Epithelial cell of prostate (primary cell): ENCODE measurements at regions not wholly inside any gene's neighbourhood (a gene's known extent, or its start where the extent isn't known, plus 50 kb on each side); places are given as distances from the start of the nearest gene placed in this dataset.
A peak's percentile ranks its signal among the peaks of the same experiment; 100 is the strongest.

Source experiments
- DNase-seq: peaks from one replicate; pipeline ENCODE4 v3.0.0-alpha.2; 2011; ENCODE audit warnings: low read depth, low spot score
- H3K27ac ChIP-seq: fragments of 450-650 bp; 2 replicates; pipeline ENCODE4 v1.5.1; 2017; ENCODE audit warnings: mild to moderate bottlenecking

- H3K27ac ChIP-seq, result no peak overlapping the region
- no peak for DNase-seq
Observed at GRCh38 chr5:136710834-136711233, 345.5 kb upstream of the TRPC7 start.

DNA sequence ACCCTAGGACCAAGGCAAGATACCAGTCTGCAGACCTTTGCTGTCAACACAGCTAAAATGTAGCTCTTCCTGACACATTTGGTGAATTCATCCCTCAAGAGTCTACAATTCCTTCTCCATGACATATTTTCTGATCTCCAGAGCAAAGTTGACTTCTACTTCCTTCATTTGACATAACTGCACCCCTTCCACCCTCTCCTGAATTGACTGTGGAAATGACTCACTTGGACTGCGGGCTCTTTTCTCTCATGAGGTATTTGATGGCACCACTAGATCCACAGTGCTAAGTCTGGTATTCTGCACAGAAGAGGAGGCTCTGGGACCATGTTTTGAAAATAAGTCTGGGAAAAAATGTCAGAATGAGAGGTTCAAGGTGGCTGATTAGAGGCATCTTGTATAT, 338.4 kb upstream of the TRPC7 start:
- DNase-seq, result no peak

DNA sequence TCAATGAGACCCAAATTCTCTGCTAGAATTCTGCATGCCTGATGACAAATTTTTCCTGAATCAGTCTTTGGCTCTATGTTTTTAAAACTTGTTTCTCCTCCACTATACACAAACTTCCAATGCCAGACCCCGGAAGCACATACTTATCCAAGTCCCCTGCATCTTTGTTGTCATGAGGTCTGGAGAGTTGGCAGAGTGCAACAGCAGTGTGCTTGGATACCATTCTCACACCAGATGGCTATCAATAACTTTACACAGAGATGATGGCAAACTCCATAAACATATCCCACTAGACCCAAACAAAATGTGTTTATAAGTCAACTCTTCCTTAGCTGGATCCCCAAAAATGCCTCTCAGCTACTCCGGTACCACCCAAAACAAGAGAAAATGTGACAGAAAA, 337.7 kb upstream of the TRPC7 start:
- no peak for DNase-seq
- no peak overlapping the region for H3K27ac ChIP-seq

More for the DNA sequence above, 338.4 kb upstream of the TRPC7 start:
- no peak overlapping the region for H3K27ac ChIP-seq

- DNase-seq, result no peak
- no peak overlapping the region for H3K27ac ChIP-seq
Observed at GRCh38 chr5:136701191-136701590, 335.8 kb upstream of the TRPC7 start.

GRCh38 chr5:136699651-136700050, 334.3 kb upstream of the TRPC7 start:
- H3K27ac ChIP-seq, result no peak overlapping the region
- no peak for DNase-seq

GRCh38 chr5:136698970-136699369, 333.6 kb upstream of the TRPC7 start:
- no peak for DNase-seq
- H3K27ac ChIP-seq, result no peak overlapping the region

GRCh38 chr5:136694258-136694657, 328.9 kb upstream of the TRPC7 start:
- H3K27ac ChIP-seq, result no peak overlapping the region
- no peak for DNase-seq

DNA sequence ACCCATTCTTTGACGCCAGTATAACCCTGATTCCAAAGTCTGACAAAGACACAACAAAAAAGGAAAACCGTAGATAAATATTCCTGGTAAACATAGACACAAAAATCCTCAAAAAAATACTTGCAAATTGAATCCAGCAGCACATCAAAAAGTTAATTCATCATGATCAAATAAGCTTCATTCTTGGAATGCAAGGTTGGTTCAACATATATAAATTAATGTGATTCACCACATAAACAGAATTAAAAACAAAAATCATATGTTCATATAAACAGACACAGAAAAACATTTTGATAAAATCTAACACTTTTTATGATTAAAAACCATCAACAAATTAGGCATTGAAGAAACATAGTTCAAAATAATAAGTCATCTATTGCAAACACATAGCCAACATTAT, 324.2 kb upstream of the TRPC7 start:
- DNase-seq, result no peak
- no peak overlapping the region for H3K27ac ChIP-seq

GRCh38 chr5:136686192-136686872, 321.0 kb upstream of the TRPC7 start:
- DNase-seq, result peak; percentile 48
- no peak overlapping the region for H3K27ac ChIP-seq

DNA sequence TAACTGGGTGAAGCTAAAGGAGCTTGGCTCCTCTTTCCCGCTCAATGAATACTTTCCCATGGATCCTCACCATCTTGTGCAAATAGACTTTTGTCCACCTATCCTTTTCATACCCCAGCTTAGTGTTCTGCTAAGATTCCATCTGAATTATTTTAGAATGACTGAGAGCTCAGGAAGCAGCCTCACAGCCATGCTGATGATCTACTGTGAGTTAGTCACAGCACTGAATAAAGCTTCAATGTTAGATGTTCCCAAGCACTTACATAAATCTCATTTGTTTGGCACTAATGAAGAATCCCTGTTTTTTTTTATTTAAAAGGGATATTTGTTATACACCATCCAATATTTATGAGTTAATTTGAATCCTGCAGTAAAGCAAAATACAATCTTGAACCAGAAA, 317.6 kb upstream of the TRPC7 start:
- H3K27ac ChIP-seq, result no peak overlapping the region
- no peak for DNase-seq

DNA sequence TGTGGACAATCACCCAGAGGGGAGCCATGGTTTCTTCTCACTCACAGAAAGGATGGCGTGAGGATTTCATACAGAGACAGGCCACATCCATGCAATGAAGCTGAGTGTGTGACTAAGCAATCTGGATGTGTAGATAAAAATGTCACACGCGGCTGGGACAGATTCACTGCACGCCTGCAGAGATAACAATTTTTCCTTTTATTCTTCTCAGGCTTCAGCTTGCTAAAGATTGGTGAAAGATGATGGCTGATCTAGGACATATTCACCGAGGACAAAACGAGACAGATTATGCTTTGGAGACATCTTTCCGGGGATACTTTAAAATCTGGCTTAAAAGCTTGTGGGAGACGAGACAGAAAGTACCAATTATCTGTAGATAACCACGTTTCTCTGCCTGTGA, 313.9 kb upstream of the TRPC7 start:
- DNase-seq, result no peak
- no peak overlapping the region for H3K27ac ChIP-seq

DNA sequence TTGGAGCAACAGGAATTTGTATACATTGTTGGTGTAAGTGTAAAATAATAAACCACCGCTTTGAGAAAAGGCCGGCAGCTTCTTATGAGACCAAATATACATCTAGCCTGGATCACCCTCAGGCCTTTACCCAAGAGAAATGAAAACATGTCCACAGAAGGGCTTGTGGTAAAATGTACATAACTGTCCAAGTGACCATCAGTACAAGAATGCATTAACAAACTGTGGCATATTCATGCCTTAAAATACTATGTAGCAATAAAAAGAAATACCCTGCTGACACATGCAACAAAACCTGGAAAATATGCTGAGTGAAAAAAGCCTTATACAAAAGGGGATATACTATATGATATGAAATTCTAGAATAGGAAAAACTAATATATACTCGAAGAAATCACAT, 311.9 kb upstream of the TRPC7 start:
- no peak overlapping the region for H3K27ac ChIP-seq
- DNase-seq, result no peak

GRCh38 chr5:136676685-136677084, 311.3 kb upstream of the TRPC7 start:
- H3K27ac ChIP-seq, result no peak overlapping the region

DNA sequence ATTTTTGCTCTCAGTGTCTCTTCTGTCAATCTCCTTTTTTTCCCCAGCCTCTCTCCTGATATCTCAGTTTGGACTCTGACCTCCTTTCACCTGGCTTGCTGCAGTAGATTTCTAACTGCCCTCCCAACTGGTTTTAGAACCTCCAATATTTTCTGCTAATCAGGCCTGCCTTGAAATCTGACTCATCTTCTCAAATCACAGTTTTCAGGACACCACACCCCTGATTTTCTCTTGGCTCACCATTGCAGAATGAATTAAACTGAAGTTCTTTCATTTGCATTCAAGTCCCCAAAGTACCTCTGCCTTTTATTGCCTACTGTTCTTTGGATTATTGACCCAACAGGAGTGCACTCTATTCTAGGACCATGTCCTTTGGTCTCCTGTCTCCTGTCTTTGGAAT, 310.4 kb upstream of the TRPC7 start:
- H3K27ac ChIP-seq, result no peak overlapping the region
- DNase-seq, result no peak

More at GRCh38 chr5:136676685-136677084, 311.3 kb upstream of the TRPC7 start:
- no peak for DNase-seq

- no peak for DNase-seq
- no peak overlapping the region for H3K27ac ChIP-seq
Observed at GRCh38 chr5:136674178-136674577, 308.8 kb upstream of the TRPC7 start.

GRCh38 chr5:136667789-136668188, 302.4 kb upstream of the TRPC7 start:
- DNase-seq, result no peak
- H3K27ac ChIP-seq, result no peak overlapping the region

GRCh38 chr5:136666970-136667620, 301.8 kb upstream of the TRPC7 start:
- H3K27ac ChIP-seq, result no peak overlapping the region
- no peak for DNase-seq

- no peak overlapping the region for H3K27ac ChIP-seq
- DNase-seq, result no peak
Observed at GRCh38 chr5:136665331-136665730, 300.0 kb upstream of the TRPC7 start.

- no peak overlapping the region for H3K27ac ChIP-seq
- DNase-seq, result no peak
Observed at GRCh38 chr5:136661026-136661425, 295.7 kb upstream of the TRPC7 start.

DNA sequence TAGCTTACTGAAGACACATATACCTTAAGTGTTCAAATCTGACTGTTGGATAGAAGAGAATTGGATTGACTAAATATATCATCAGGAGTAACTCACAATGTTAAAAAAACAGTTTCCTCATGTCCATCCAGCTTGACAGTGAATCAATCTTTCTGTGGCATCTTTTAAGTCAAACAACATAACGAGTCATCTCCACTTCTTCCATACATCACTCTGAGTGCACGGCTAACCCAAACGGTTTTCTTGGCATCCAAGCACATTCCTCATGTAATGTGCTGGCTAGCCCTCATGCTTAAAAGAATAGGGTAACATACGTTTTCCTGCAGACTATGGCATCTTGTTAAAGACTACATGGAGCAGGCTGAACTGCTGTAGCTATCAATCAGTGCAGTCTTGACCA, 291.5 kb upstream of the TRPC7 start:
- DNase-seq, result no peak
- H3K27ac ChIP-seq, result no peak overlapping the region

DNA sequence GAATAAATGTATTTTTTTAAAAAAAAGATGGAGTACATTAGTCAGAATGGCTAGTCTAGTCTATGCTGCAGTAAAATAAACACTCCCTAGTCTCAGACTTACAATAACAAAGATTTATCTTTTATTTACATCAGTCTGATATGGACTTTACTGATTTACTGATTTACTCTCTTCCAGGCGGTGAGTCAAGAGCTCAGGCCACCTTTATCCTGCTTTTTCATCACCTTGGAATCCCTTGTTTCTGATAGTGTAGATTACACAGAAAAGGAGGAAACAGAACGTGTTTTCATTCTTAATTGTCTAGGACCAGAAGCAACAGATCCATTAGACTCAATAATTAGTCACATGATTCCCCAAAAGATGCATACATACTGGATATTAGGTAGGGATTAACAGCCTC, 290.1 kb upstream of the TRPC7 start:
- H3K27ac ChIP-seq, result no peak overlapping the region
- DNase-seq, result peak; percentile 10

DNA sequence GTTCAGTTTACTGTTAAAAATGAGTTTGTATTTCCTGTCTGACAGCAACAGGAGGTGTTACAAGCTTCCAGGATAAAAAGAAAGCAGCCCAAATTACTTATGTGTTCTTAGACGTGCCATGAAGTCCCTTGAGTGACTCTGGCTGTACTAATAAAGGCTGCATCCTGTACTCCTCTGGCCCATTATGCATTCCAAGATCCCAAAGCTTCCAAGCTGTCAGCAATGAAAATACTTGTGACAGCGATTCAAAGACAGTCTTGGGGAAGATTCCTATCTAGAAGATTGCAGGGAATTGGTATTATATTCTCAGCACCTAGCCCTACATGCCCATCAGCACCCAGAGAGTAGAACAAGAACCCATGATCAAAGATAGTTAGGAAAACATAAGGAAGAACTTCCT, 281.6 kb upstream of the TRPC7 start:
- DNase-seq, result no peak
- no peak overlapping the region for H3K27ac ChIP-seq
